Fibroblast of villous mesenchyme (primary cell): ENCODE measurements at regions not wholly inside any gene's neighbourhood (a gene's known extent, or its start where the extent isn't known, plus 50 kb on each side); places are given as distances from the start of the nearest gene placed in this dataset.

ENCODE experiments used
- DNase-seq: peaks from one replicate; pipeline ENCODE4 v3.0.0-alpha.2; 2010; ENCODE audit warnings: low read depth
- H3K4me3 ChIP-seq: 2 replicates; pipeline ENCODE4 v1.5.1; 2011; ENCODE audit warnings: low read depth, mild to moderate bottlenecking, low read length
- CTCF ChIP-seq: IDR thresholded peaks from 2 replicates; pipeline ENCODE4 v1.5.1; 2012; ENCODE audit warnings: low read depth, mild to moderate bottlenecking, low read length; ENCODE audit not compliant: insufficient read depth

GRCh38 chr9:118177241-118177640 lies 473.0 kb downstream of the TLR4 start:
- TF ChIP-seq CTCF = no peak
- no peak for DNase-seq
- no peak overlapping the region for H3K4me3 ChIP-seq

GRCh38 chr9:118183576-118183975 lies 479.4 kb downstream of the TLR4 start:
- TF ChIP-seq CTCF = no peak
- DNase-seq = no peak
- H3K4me3 ChIP-seq = no peak overlapping the region

GRCh38 chr9:118187408-118187807 lies 483.2 kb downstream of the TLR4 start:
- no peak overlapping the region for H3K4me3 ChIP-seq
- DNase-seq = no peak
- TF ChIP-seq CTCF = no peak

GRCh38 chr9:118189615-118190014 lies 485.4 kb downstream of the TLR4 start:
- TF ChIP-seq CTCF = no peak
- DNase-seq = no peak
- H3K4me3 ChIP-seq = no peak overlapping the region

GRCh38 chr9:118192807-118193206 lies 488.6 kb downstream of the TLR4 start:
- no peak for TF ChIP-seq CTCF
- no peak for DNase-seq
- no peak overlapping the region for H3K4me3 ChIP-seq

GRCh38 chr9:118209343-118209742 lies 505.1 kb downstream of the TLR4 start:
- DNase-seq = no peak
- TF ChIP-seq CTCF = no peak
- no peak overlapping the region for H3K4me3 ChIP-seq

GRCh38 chr9:118215549-118215948 lies 511.3 kb downstream of the TLR4 start:
- no peak for DNase-seq
- no peak for TF ChIP-seq CTCF
- no peak overlapping the region for H3K4me3 ChIP-seq
